AG09319 (cell line): ENCODE measurements at regions not wholly inside any gene's neighbourhood (a gene's known extent, or its start where the extent isn't known, plus 50 kb on each side); places are given as distances from the start of the nearest gene placed in this dataset.

Experiments used
- DNase-seq: peaks from one replicate; pipeline ENCODE4 v3.0.0-alpha.2; 2010; ENCODE audit warnings: low read depth; ENCODE audit errors: extremely low read depth
- CTCF ChIP-seq: IDR thresholded peaks from 2 replicates; pipeline ENCODE4 v1.5.1; 2011; ENCODE audit warnings: low read depth, mild to moderate bottlenecking, inconsistent platforms, low read length, moderate library complexity

DNA sequence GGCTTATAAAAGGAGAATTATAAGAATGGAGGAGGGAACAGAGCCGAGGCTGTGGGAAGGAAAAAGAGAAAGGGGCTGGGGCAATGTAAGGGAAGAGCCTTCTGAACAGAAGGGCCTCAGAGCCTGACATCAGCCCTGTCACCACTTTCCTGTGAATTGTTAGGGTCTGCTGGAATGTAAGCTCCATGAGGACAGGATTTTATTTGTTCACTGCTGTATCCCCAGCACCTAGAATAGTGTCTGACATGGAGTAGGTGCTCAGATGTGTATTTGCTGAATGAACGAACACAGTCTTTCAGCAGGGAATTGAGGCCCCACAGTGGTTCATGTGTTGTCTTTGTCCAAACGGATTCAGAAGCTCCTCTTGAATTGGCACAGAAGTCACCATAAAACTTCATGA lies 251.5 kb downstream of the OPA1 start:
- TF ChIP-seq CTCF: no peak
- DNase-seq: no peak

DNA sequence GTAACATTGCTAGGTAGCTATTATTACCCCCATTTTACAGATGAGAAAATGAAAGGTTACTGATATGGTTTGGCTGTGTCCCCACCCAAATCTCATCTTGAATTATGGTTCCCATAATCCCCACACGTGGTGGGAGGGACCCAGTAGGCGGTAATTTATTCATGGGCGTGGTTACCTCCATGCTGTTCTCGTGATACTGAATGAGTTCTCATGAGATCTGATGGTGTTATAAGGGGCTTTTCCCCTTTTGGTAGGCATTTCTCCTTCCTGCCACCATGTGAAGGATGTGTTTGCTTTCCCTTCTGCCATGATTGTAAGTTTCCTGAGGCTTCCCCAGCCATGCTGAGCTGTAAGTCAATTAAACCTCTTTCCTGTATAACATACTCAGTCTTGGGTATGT lies 252.1 kb downstream of the OPA1 start:
- DNase-seq: no peak
- TF ChIP-seq CTCF: no peak

DNA sequence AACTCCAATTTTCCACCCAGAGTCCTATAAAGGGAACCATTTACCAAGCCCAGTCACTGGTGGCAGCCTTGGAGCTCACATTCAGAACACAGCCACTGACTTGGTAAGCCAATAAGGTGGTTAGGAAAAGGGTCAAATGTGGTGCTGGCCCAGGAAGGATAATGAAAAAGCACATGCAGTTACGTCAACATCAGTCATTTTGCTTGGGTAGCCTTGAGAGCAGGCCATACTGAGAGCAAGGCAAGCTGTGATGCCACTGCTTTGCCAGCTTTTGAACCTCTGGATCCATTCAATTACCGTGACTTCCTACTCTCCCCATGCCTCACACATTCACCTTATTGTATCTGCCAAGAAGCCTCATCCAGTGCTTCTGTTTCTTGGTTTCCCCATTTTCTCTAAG lies 253.6 kb downstream of the OPA1 start:
- no peak for TF ChIP-seq CTCF
- no peak for DNase-seq

DNA sequence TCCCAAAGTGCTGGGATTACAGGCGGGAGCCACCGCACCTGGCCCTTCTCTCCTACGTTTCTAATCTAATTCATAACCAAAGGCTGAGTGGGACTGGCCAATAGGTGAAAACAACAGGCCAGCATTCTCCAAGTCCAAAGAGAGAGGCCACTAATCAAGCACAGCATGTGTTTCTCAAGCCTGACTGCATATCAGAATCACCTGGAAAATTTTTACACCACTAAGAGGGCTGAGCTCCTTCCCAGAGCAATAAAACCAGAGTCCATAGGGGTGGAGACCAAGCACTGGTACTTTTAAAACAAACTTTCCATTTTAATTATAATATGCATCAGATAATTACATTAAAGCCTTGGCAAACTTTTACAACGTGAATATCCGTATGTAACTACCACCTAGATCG lies 254.4 kb downstream of the OPA1 start:
- TF ChIP-seq CTCF: no peak
- DNase-seq: no peak

DNA sequence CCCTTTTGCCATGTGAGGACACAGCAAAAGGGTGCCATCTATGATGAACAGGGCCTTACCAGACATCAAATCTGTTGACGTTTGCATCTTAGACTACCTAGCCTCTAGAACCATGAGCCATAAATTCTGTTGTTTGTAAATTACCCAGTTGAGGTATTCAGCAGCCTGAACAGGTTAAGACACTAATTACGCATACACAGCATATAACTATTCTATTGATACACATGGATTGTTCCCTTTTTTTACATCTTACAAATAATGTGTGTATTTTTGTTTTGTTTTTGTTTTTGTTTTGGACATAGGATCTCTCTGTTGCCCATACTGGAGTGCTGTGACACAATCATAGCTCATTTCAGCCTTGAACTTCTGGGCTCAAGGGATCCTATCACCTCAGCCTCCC lies 255.5 kb downstream of the OPA1 start:
- DNase-seq: no peak
- no peak for TF ChIP-seq CTCF

DNA sequence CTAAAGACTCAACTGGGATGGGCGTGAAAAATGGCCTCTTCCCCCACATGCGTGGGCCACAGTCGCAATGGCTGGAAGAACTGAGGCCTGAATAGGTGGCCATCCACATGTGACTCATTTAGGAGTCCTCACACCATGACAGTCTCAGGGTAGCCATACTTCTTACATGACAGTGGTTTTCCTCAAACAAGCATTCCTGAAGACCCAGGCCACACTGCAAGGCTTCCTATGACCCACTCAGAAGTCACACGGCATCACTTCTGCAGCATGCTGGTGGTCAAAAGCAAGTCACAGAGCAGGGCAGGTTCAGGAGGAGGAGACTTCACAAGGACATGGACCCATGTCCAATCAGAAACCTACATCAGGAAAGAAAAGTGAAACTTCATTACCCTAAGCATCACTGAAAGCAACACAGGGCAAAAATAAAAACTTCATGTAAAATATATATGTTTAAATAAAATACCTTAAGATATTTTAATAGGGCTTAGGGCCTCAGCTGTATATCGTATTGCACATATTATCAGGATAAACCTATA lies 257.1 kb downstream of the OPA1 start:
- no peak for DNase-seq
- TF ChIP-seq CTCF: no peak

GRCh38 chr3:193851428-193851847 lies 258.4 kb downstream of the OPA1 start:
- TF ChIP-seq CTCF: no peak
- DNase-seq: no peak
